WTC11 (cell line): ENCODE measurements at regions not wholly inside any gene's neighbourhood (a gene's known extent, or its start where the extent isn't known, plus 50 kb on each side); places are given as distances from the start of the nearest gene placed in this dataset.

Experiments used
- ATAC-seq: fragments of 200-7000 bp; cut with Tn5 transposase; 2 replicates; pipeline ENCODE4 v1.10.0; 2021; ENCODE audit warnings: mild to moderate bottlenecking, moderate library complexity
- CTCF ChIA-PET: fragments of 300-600 bp; sonication (Branson Sonifier 250); formaldehyde crosslinking; loops from one replicate; lab custom pipeline; 2021; ENCODE audit warnings: antibody characterized with exemption; lab: Charles Lee
- POLR2A ChIA-PET: fragments of 350-600 bp; sonication (Branson Sonifier 250); formaldehyde crosslinking; loops from one replicate; lab custom pipeline; 2021; ENCODE audit warnings: antibody characterized with exemption; lab: Charles Lee
- DNase-seq: peaks from one replicate; pipeline ENCODE4 v3.0.0; 2021; ENCODE audit warnings: low spot score
- H3K27ac Mint-ChIP-seq: 2 replicates; pipeline ENCODE4 v1.8.0; 2021; ENCODE audit warnings: mixed read lengths
- H3K27me3 Mint-ChIP-seq: 2 replicates; pipeline ENCODE4 v1.8.0; 2021; ENCODE audit warnings: low read depth, mild to moderate bottlenecking, moderate library complexity, mixed read lengths
- H3K36me3 Mint-ChIP-seq: 2 replicates; pipeline ENCODE4 v1.8.0; 2021; ENCODE audit warnings: mixed read lengths
- H3K4me1 Mint-ChIP-seq: 2 replicates; pipeline ENCODE4 v1.8.0; 2022; ENCODE audit warnings: mixed read lengths
- H3K4me3 Mint-ChIP-seq: 2 replicates; pipeline ENCODE4 v1.8.0; 2021; ENCODE audit warnings: mild to moderate bottlenecking, moderate library complexity, mixed read lengths
- H3K9me3 Mint-ChIP-seq: 2 replicates; pipeline ENCODE4 v1.8.0; 2021; ENCODE audit warnings: mixed read lengths
- ATF1 ChIP-seq: sonication (generic); formaldehyde crosslinking; IDR thresholded peaks from 2 replicates; pipeline ENCODE4 v1.8.1; 2023; ENCODE audit warnings: mild to moderate bottlenecking, moderate library complexity, missing genetic modification reagents
- FOXJ3 ChIP-seq: sonication (generic); formaldehyde crosslinking; IDR thresholded peaks from 2 replicates; pipeline ENCODE4 v1.9.0; 2021; ENCODE audit warnings: missing genetic modification reagents, mild to moderate bottlenecking, borderline replicate concordance
- HMGA2 ChIP-seq: fragments of 250-450 bp; sonication (Bioruptor Pico); IDR thresholded peaks from 2 replicates; pipeline ENCODE4 v1.4.0; 2021; ENCODE audit warnings: mild to moderate bottlenecking, moderate library complexity
- IRF2 ChIP-seq: sonication (generic); formaldehyde crosslinking; IDR thresholded peaks from 2 replicates; pipeline ENCODE4 v1.8.0; 2022; ENCODE audit warnings: low read depth, missing genetic modification reagents, borderline replicate concordance
- NR2C2 ChIP-seq: sonication (generic); formaldehyde crosslinking; IDR thresholded peaks from 2 replicates; pipeline ENCODE4 v1.8.0; 2022; ENCODE audit warnings: mild to moderate bottlenecking, missing genetic modification reagents
- NR3C1 ChIP-seq: sonication (generic); formaldehyde crosslinking; conservative IDR thresholded peaks from 2 replicates; pipeline ENCODE4 v1.8.1; 2023; ENCODE audit warnings: low read depth, mild to moderate bottlenecking, missing genetic modification reagents
- SP1 ChIP-seq: sonication (generic); formaldehyde crosslinking; conservative IDR thresholded peaks from 2 replicates; pipeline ENCODE4 v1.8.1; 2022; ENCODE audit warnings: missing genetic modification reagents
- TEAD1 ChIP-seq: sonication (generic); formaldehyde crosslinking; IDR thresholded peaks from 2 replicates; pipeline ENCODE4 v1.8.0; 2022; ENCODE audit warnings: mild to moderate bottlenecking, missing genetic modification reagents
- ZNF121 ChIP-seq: sonication (generic); formaldehyde crosslinking; IDR thresholded peaks from 2 replicates; pipeline ENCODE4 v1.8.0; 2023; ENCODE audit warnings: missing genetic modification reagents
- ZNF263 ChIP-seq: sonication (generic); formaldehyde crosslinking; IDR thresholded peaks from 2 replicates; pipeline ENCODE4 v1.8.1; 2022; ENCODE audit warnings: low read depth, mild to moderate bottlenecking, moderate library complexity, missing genetic modification reagents
- ZNF317 ChIP-seq: sonication (generic); formaldehyde crosslinking; IDR thresholded peaks from 2 replicates; pipeline ENCODE4 v1.8.1; 2023; ENCODE audit warnings: low read depth, mild to moderate bottlenecking, moderate library complexity, missing genetic modification reagents, borderline replicate concordance
- ZNF396 ChIP-seq: fragments of 250-450 bp; sonication (Bioruptor Pico); IDR thresholded peaks from 2 replicates; pipeline ENCODE4 v1.8.0; 2021; ENCODE audit warnings: mild to moderate bottlenecking, moderate library complexity, borderline replicate concordance
- TF ChIP-seq, protein P1 (sequence below): sonication (generic); formaldehyde crosslinking; IDR thresholded peaks from 2 replicates; pipeline ENCODE4 v1.8.0; 2023; ENCODE audit warnings: mild to moderate bottlenecking, missing genetic modification reagents
- TF ChIP-seq, protein P2 (sequence below): fragments of 250-450 bp; sonication (Bioruptor Pico); IDR thresholded peaks from 2 replicates; pipeline ENCODE4 v1.9.0; 2021; ENCODE audit warnings: mild to moderate bottlenecking, borderline replicate concordance
- TF ChIP-seq, protein P3 (sequence below): sonication (generic); formaldehyde crosslinking; IDR thresholded peaks from 2 replicates; pipeline ENCODE4 v1.8.1; 2023; ENCODE audit warnings: mild to moderate bottlenecking, moderate library complexity, missing genetic modification reagents
- TF ChIP-seq, protein P4 (sequence below): sonication (generic); formaldehyde crosslinking; IDR thresholded peaks from 2 replicates; pipeline ENCODE4 v1.8.1; 2023; ENCODE audit warnings: mild to moderate bottlenecking, missing genetic modification reagents
- TF ChIP-seq, protein P5 (sequence below): fragments of 250-450 bp; sonication (Bioruptor Pico); conservative IDR thresholded peaks from 2 replicates; pipeline ENCODE4 v1.9.0; 2021; ENCODE audit warnings: mild to moderate bottlenecking

GRCh38 chr6:77055711-77056110 is 407.6 kb downstream of the HTR1B start:
- Mint-ChIP-seq H3K4me1 (no peaks in the 10 kb centered on the region), H3K27ac (no peak overlapping the region), H3K4me3 (no peak overlapping the region), H3K9me3 (peaks cover 27% of the 10 kb centered on the region), H3K36me3 (peaks cover 11% of the 10 kb centered on the region)
- ATAC-seq = no peak
- DNase-seq = no peak
- TF ChIP-seq ATF1 (CRISPR knock-in tag) (no peak), SP1 (no peak), ZNF317 (CRISPR knock-in tag) (no peak), TEAD1 (CRISPR knock-in tag) (no peak), NR3C1 (CRISPR knock-in tag) (no peak)
- TF ChIP-seq, protein P1, sequence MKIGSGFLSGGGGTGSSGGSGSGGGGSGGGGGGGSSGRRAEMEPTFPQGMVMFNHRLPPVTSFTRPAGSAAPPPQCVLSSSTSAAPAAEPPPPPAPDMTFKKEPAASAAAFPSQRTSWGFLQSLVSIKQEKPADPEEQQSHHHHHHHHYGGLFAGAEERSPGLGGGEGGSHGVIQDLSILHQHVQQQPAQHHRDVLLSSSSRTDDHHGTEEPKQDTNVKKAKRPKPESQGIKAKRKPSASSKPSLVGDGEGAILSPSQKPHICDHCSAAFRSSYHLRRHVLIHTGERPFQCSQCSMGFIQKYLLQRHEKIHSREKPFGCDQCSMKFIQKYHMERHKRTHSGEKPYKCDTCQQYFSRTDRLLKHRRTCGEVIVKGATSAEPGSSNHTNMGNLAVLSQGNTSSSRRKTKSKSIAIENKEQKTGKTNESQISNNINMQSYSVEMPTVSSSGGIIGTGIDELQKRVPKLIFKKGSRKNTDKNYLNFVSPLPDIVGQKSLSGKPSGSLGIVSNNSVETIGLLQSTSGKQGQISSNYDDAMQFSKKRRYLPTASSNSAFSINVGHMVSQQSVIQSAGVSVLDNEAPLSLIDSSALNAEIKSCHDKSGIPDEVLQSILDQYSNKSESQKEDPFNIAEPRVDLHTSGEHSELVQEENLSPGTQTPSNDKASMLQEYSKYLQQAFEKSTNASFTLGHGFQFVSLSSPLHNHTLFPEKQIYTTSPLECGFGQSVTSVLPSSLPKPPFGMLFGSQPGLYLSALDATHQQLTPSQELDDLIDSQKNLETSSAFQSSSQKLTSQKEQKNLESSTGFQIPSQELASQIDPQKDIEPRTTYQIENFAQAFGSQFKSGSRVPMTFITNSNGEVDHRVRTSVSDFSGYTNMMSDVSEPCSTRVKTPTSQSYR = no peak
- TF ChIP-seq, all 79 proteins: peak for 0
- no peaks in the 10 kb centered on the region for H3K27me3 Mint-ChIP-seq
- POLR2A ChIA-PET = no interaction called here
- CTCF ChIA-PET = no interaction called here

DNA sequence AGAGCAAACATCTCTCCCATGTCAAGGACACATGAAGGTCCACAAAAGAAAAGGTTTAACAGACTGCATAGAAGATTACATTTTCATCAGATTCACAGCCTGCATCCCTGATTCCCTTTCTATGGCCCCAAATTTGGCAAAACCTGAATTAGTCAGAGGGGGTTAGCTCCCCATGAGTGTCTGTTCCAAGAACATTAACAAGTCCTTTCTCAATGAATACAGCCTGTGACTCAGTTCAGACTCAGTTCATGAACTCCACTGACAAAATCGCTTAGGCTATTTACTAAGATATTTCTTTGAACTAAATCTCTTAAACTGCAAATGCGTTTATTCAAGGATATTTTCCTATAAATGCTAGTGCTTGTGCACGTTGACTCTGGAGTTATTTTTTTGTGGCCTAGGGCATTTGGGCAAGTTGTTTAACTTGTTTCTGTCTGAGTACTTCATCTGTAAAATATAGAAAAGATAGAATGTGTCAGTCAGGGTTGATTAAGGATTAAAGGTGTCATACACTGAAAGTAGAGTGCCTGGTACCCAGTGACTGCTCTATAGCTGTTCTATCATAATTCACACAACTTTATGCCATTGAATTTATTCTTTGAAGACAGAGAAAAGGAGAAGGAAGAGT is 422.6 kb downstream of the HTR1B start:
- H3K9me3 Mint-ChIP-seq = peaks cover 34% of the 10 kb centered on the region
- H3K4me1 Mint-ChIP-seq = no peaks in the 10 kb centered on the region
- ChIA-PET POLR2A (no interaction called here), CTCF (interaction anchor here (0.6 kb wide), 1 partner anchor 859 kb away, joined by 3 read pairs; no protein-coding TSS in a partner anchor)
- no peak overlapping the region for H3K4me3 Mint-ChIP-seq
- ATAC-seq (no peak), DNase-seq (no peak)
- peaks cover 4% of the 10 kb centered on the region for H3K27me3 Mint-ChIP-seq
- H3K27ac Mint-ChIP-seq = no peak overlapping the region
- peaks cover 14% of the 10 kb centered on the region for H3K36me3 Mint-ChIP-seq
- TF ChIP-seq ZNF263 (CRISPR knock-in tag) = no peak
- TF ChIP-seq HMGA2 = no peak
- TF ChIP-seq, protein P2, sequence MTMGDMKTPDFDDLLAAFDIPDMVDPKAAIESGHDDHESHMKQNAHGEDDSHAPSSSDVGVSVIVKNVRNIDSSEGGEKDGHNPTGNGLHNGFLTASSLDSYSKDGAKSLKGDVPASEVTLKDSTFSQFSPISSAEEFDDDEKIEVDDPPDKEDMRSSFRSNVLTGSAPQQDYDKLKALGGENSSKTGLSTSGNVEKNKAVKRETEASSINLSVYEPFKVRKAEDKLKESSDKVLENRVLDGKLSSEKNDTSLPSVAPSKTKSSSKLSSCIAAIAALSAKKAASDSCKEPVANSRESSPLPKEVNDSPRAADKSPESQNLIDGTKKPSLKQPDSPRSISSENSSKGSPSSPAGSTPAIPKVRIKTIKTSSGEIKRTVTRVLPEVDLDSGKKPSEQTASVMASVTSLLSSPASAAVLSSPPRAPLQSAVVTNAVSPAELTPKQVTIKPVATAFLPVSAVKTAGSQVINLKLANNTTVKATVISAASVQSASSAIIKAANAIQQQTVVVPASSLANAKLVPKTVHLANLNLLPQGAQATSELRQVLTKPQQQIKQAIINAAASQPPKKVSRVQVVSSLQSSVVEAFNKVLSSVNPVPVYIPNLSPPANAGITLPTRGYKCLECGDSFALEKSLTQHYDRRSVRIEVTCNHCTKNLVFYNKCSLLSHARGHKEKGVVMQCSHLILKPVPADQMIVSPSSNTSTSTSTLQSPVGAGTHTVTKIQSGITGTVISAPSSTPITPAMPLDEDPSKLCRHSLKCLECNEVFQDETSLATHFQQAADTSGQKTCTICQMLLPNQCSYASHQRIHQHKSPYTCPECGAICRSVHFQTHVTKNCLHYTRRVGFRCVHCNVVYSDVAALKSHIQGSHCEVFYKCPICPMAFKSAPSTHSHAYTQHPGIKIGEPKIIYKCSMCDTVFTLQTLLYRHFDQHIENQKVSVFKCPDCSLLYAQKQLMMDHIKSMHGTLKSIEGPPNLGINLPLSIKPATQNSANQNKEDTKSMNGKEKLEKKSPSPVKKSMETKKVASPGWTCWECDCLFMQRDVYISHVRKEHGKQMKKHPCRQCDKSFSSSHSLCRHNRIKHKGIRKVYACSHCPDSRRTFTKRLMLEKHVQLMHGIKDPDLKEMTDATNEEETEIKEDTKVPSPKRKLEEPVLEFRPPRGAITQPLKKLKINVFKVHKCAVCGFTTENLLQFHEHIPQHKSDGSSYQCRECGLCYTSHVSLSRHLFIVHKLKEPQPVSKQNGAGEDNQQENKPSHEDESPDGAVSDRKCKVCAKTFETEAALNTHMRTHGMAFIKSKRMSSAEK = no peak
- TF ChIP-seq, protein P3, sequence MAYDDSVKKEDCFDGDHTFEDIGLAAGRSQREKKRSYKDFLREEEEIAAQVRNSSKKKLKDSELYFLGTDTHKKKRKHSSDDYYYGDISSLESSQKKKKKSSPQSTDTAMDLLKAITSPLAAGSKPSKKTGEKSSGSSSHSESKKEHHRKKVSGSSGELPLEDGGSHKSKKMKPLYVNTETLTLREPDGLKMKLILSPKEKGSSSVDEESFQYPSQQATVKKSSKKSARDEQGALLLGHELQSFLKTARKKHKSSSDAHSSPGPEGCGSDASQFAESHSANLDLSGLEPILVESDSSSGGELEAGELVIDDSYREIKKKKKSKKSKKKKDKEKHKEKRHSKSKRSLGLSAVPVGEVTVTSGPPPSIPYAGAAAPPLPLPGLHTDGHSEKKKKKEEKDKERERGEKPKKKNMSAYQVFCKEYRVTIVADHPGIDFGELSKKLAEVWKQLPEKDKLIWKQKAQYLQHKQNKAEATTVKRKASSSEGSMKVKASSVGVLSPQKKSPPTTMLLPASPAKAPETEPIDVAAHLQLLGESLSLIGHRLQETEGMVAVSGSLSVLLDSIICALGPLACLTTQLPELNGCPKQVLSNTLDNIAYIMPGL (CRISPR knock-in tag) = no peak
- TF ChIP-seq, protein P4, sequence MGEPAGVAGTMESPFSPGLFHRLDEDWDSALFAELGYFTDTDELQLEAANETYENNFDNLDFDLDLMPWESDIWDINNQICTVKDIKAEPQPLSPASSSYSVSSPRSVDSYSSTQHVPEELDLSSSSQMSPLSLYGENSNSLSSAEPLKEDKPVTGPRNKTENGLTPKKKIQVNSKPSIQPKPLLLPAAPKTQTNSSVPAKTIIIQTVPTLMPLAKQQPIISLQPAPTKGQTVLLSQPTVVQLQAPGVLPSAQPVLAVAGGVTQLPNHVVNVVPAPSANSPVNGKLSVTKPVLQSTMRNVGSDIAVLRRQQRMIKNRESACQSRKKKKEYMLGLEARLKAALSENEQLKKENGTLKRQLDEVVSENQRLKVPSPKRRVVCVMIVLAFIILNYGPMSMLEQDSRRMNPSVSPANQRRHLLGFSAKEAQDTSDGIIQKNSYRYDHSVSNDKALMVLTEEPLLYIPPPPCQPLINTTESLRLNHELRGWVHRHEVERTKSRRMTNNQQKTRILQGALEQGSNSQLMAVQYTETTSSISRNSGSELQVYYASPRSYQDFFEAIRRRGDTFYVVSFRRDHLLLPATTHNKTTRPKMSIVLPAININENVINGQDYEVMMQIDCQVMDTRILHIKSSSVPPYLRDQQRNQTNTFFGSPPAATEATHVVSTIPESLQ = no peak
- no peak for TF ChIP-seq ZNF121 (CRISPR knock-in tag)
- TF ChIP-seq ZNF396 = no peak
- no peak for TF ChIP-seq NR2C2
- TF ChIP-seq, protein P1 = no peak
- TF ChIP-seq, protein P5, sequence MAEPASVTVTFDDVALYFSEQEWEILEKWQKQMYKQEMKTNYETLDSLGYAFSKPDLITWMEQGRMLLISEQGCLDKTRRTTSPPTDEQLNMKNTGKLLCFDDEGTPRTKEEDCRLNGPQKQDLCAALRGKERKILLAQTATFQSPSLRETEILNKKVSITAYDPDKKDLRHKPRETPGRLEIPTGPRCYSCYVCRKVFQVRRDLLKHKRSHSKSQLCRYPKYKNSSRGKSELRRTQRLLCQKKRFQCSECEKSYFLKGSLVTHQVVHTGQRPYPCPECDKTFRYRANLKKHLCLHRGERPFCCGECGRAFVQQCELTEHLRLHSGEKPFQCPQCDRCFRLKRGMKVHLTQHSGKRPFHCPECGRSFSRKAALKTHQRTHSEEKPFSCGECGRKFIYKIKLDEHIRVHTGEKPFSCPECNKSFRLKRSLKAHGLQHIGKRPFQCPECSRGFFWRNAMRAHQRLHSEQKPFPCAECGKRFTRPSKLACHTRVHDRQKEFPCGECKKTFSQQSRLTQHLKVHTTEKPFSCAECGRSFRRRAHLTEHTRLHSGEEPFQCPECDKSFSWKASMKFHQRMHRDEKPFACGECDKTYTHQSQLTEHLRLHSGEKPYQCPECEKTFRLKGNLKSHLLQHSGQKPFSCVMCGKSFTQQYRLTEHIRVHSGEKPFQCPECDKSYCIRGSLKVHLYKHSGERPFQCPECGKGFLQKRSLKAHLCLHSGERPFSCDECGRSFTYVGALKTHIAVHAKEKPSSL (CRISPR knock-in tag) = no peak
- no peak for TF ChIP-seq FOXJ3 (CRISPR knock-in tag)
- TF ChIP-seq IRF2 (CRISPR knock-in tag) = no peak
